ENCODE measurements at regions not wholly inside any gene's neighbourhood (a gene's known extent, or its start where the extent isn't known, plus 50 kb on each side); places are given as distances from the start of the nearest gene placed in this dataset.

DNA sequence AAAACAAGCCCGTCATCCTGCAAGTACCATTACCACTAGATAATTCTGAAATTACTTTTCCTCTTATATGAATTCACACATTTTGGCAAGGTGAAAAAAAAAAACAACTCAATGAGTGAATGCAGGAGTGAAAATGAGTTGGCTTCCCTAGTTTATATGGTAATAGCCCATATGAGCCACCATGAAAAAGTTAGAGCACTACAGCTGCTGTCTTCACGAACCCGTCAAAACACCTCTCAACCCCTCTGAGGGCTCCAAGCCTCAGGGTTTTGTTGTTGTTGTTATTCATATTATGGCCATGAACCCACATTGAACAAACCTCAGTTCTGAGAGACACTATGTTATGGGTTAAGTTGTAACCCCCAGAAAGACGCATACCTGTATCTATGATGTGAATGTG, 289.9 kb upstream of the CAND1 start:
- ChIA-PET POLR2A (no interaction called here), CTCF (ENCODE audit: unreplicated experiment) (no interaction called here)
- no TSS peak for BruUV-seq (replicated peaks)
- H3K79me2 ChIP-seq (ENCODE audit: insufficient read depth, low read depth, low read length) = no peaks in the 10 kb centered on the region
- TF ChIP-seq, protein P1, sequence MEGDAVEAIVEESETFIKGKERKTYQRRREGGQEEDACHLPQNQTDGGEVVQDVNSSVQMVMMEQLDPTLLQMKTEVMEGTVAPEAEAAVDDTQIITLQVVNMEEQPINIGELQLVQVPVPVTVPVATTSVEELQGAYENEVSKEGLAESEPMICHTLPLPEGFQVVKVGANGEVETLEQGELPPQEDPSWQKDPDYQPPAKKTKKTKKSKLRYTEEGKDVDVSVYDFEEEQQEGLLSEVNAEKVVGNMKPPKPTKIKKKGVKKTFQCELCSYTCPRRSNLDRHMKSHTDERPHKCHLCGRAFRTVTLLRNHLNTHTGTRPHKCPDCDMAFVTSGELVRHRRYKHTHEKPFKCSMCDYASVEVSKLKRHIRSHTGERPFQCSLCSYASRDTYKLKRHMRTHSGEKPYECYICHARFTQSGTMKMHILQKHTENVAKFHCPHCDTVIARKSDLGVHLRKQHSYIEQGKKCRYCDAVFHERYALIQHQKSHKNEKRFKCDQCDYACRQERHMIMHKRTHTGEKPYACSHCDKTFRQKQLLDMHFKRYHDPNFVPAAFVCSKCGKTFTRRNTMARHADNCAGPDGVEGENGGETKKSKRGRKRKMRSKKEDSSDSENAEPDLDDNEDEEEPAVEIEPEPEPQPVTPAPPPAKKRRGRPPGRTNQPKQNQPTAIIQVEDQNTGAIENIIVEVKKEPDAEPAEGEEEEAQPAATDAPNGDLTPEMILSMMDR (conservative IDR thresholded peaks at IDR 0.05; ENCODE audit: low read length) = no peak
- TF ChIP-seq EZH2phosphoT487 (IDR thresholded peaks at IDR 0.05; ENCODE audit: borderline replicate concordance, low read depth, low read length) = no peak
- no peak overlapping the region for H3K4me3 ChIP-seq (ENCODE audit: low read depth, low read length, poor library complexity, severe bottlenecking)
- H4K20me1 ChIP-seq (ENCODE audit: insufficient read depth, low read length) = no peaks in the 10 kb centered on the region
- H3K9me3 ChIP-seq (ENCODE audit: low read length) = no peaks in the 10 kb centered on the region
- H3K27ac ChIP-seq (ENCODE audit: low read depth, low read length, poor library complexity, severe bottlenecking) = no peak overlapping the region
- intact Hi-C loops (cut with micrococcal nuclease; ENCODE audit: unreplicated experiment) = no loop called here
- H3K4me1 ChIP-seq (ENCODE audit: insufficient read depth, low read length, poor library complexity, severe bottlenecking) = no peaks in the 10 kb centered on the region
- H3K9me2 ChIP-seq (ENCODE audit: insufficient read depth, low read length) = no peaks in the 10 kb centered on the region
- H3K36me3 ChIP-seq (ENCODE audit: insufficient read depth, low read length) = no peaks in the 10 kb centered on the region
- no peak for DNase-seq (ENCODE audit: low spot score)
- H2AFZ ChIP-seq (ENCODE audit: low read length) = no peak overlapping the region
- H3K4me2 ChIP-seq (ENCODE audit: low read length) = no peak overlapping the region

DNA sequence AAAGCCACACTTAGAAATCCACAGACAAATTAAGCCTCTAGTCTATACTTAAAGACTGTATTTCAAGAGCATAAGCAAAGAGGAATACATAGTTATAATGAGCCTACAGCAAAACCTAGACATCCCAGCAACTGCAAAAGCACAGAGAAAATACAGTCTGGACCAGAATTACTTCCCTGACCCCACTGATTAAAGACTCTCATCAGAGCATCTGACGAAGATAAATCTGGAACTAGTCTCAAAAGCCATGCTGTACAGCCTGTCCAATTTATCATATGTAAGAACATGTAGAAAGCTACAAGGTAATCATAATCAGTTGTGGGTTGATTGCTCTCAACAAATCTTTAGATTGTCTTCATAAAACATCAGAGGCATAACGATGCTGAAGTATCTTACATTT, 285.1 kb upstream of the CAND1 start:
- no peaks in the 10 kb centered on the region for H3K79me2 ChIP-seq (ENCODE audit: insufficient read depth, low read depth, low read length)
- no peak overlapping the region for H3K4me3 ChIP-seq (ENCODE audit: low read depth, low read length, poor library complexity, severe bottlenecking)
- CTCF ChIA-PET (ENCODE audit: unreplicated experiment) = no interaction called here
- no peaks in the 10 kb centered on the region for H3K36me3 ChIP-seq (ENCODE audit: insufficient read depth, low read length)
- H2AFZ ChIP-seq (ENCODE audit: low read length) = no peak overlapping the region
- POLR2A ChIA-PET = interaction anchor here (0.6 kb wide), 1 partner anchor 8 kb away, joined by 3 read pairs; no protein-coding TSS in a partner anchor
- TF ChIP-seq EZH2phosphoT487 (IDR thresholded peaks at IDR 0.05; ENCODE audit: borderline replicate concordance, low read depth, low read length) = no peak
- TF ChIP-seq, protein P1 (conservative IDR thresholded peaks at IDR 0.05; ENCODE audit: low read length) = no peak
- BruUV-seq (replicated peaks) = no TSS peak
- no peak overlapping the region for H3K27ac ChIP-seq (ENCODE audit: low read depth, low read length, poor library complexity, severe bottlenecking)
- no peaks in the 10 kb centered on the region for H3K9me2 ChIP-seq (ENCODE audit: insufficient read depth, low read length)
- H3K9me3 ChIP-seq (ENCODE audit: low read length) = no peaks in the 10 kb centered on the region
- H3K4me1 ChIP-seq (ENCODE audit: insufficient read depth, low read length, poor library complexity, severe bottlenecking) = no peaks in the 10 kb centered on the region
- no peak overlapping the region for H3K4me2 ChIP-seq (ENCODE audit: low read length)
- no peak for DNase-seq (ENCODE audit: low spot score)
- H4K20me1 ChIP-seq (ENCODE audit: insufficient read depth, low read length) = no peaks in the 10 kb centered on the region
- intact Hi-C loops (cut with micrococcal nuclease; ENCODE audit: unreplicated experiment) = no loop called here

DNA sequence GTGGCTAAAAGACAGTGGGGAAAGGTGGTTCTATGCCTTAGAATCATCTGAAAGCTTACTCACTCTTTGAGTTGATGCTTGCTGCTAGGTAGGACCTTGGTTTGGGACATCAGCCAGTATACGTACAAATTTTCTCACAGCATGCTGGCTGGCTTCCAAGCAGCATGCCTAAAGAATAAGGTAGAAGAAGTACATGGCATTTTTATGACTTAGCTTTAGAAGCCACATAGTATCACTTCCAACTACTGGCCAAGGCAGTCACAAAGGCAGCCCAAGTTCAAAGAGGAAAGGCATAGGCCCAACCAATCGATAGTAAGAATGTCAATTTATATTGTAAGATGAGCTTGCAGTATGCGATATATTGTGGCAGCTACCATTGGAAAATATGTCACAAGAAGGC, 284.2 kb upstream of the CAND1 start:
- BruUV-seq (replicated peaks) = no TSS peak
- H3K9me2 ChIP-seq (ENCODE audit: insufficient read depth, low read length) = no peaks in the 10 kb centered on the region
- H2AFZ ChIP-seq (ENCODE audit: low read length) = no peak overlapping the region
- H3K79me2 ChIP-seq (ENCODE audit: insufficient read depth, low read depth, low read length) = no peaks in the 10 kb centered on the region
- intact Hi-C loops (cut with micrococcal nuclease; ENCODE audit: unreplicated experiment) = no loop called here
- no peak overlapping the region for H3K27ac ChIP-seq (ENCODE audit: low read depth, low read length, poor library complexity, severe bottlenecking)
- no peak overlapping the region for H3K4me2 ChIP-seq (ENCODE audit: low read length)
- no peaks in the 10 kb centered on the region for H3K9me3 ChIP-seq (ENCODE audit: low read length)
- TF ChIP-seq, protein P1 (conservative IDR thresholded peaks at IDR 0.05; ENCODE audit: low read length) = no peak
- no peak for TF ChIP-seq EZH2phosphoT487 (IDR thresholded peaks at IDR 0.05; ENCODE audit: borderline replicate concordance, low read depth, low read length)
- DNase-seq (ENCODE audit: low spot score) = no peak
- CTCF ChIA-PET (ENCODE audit: unreplicated experiment) = no interaction called here
- H3K36me3 ChIP-seq (ENCODE audit: insufficient read depth, low read length) = no peaks in the 10 kb centered on the region
- no peaks in the 10 kb centered on the region for H3K4me1 ChIP-seq (ENCODE audit: insufficient read depth, low read length, poor library complexity, severe bottlenecking)
- no peaks in the 10 kb centered on the region for H4K20me1 ChIP-seq (ENCODE audit: insufficient read depth, low read length)
- H3K4me3 ChIP-seq (ENCODE audit: low read depth, low read length, poor library complexity, severe bottlenecking) = no peak overlapping the region
- POLR2A ChIA-PET = interaction anchor here (0.6 kb wide), 1 partner anchor 288 kb away, joined by 3 read pairs; no protein-coding TSS in a partner anchor
